Neural cell (in vitro differentiated cells): ENCODE measurements at regions not wholly inside any gene's neighbourhood (a gene's known extent, or its start where the extent isn't known, plus 50 kb on each side); places are given as distances from the start of the nearest gene placed in this dataset.
"Not testable (repeated sequence)": the region's sequence is repeated elsewhere in the genome, so short reads cannot be mapped to it uniquely, and the experiment has no call there.

Experiments
- CTCF ChIP-seq: fragments of 450-650 bp; IDR thresholded peaks from 2 replicates; pipeline ENCODE4 v1.5.1; 2014; ENCODE audit warnings: antibody characterized with exemption, mild to moderate bottlenecking, moderate library complexity; ENCODE audit not compliant: poor library complexity, severe bottlenecking
- EZH2 ChIP-seq: fragments of 200-600, 300-800 bp; shearing (Covaris generic), sonication (generic); IDR thresholded peaks from 2 replicates; pipeline ENCODE4 v1.6.1; 2014; ENCODE audit warnings: antibody characterized with exemption, low read length, borderline replicate concordance, mild to moderate bottlenecking; ENCODE audit not compliant: insufficient read depth, poor library complexity, severe bottlenecking
- POLR2AphosphoS5 ChIP-seq: IDR thresholded peaks from 2 replicates; pipeline ENCODE4 v1.6.1; 2012
- RAD21 ChIP-seq: fragments of 450-650 bp; conservative IDR thresholded peaks from 2 replicates; pipeline ENCODE4 v1.6.1; 2014; ENCODE audit warnings: antibody characterized with exemption, mild to moderate bottlenecking, moderate library complexity
- REST ChIP-seq: IDR thresholded peaks from 2 replicates; pipeline ENCODE4 v1.6.1; 2012; ENCODE audit warnings: borderline replicate concordance

GRCh38 chr17:77290759-77291558, 150.2 kb downstream of the SEC14L1 start:
- TF ChIP-seq CTCF, POLR2AphosphoS5, RAD21, EZH2, REST: not testable (repeated sequence)
